MM.1S (cell line): ENCODE measurements at regions not wholly inside any gene's neighbourhood (a gene's known extent, or its start where the extent isn't known, plus 50 kb on each side); places are given as distances from the start of the nearest gene placed in this dataset.

Experiments
- DNase-seq: peaks from one replicate; pipeline ENCODE4 v3.0.0-alpha.2; 2015
- H2AFZ ChIP-seq: fragments of 300-600 bp; sonication (generic); 2 replicates; pipeline ENCODE4 v1.6.0; 2016; ENCODE audit warnings: antibody characterized with exemption, low read length
- H3F3A ChIP-seq: fragments of 300-600 bp; sonication (generic); 2 replicates; pipeline ENCODE4 v1.6.1; 2016; ENCODE audit warnings: mild to moderate bottlenecking, antibody characterized with exemption, low read length, moderate library complexity, mixed read lengths; ENCODE audit not compliant: insufficient read depth
- H3K27ac ChIP-seq: fragments of 300-600 bp; sonication (generic); 2 replicates; pipeline ENCODE4 v1.5.1; 2016; ENCODE audit warnings: mild to moderate bottlenecking, low read length
- H3K27me3 ChIP-seq: fragments of 300-600 bp; sonication (generic); replicated peaks from 2 replicates; pipeline ENCODE4 v1.6.0; 2016; ENCODE audit warnings: low read length; ENCODE audit not compliant: insufficient read depth
- H3K36me3 ChIP-seq: fragments of 300-600 bp; sonication (generic); replicated peaks from 2 replicates; pipeline ENCODE4 v1.6.1; 2016; ENCODE audit warnings: mild to moderate bottlenecking, low read length, mixed read lengths; ENCODE audit not compliant: insufficient read depth
- H3K4me1 ChIP-seq: fragments of 300-600 bp; sonication (generic); 2 replicates; pipeline ENCODE4 v1.6.1; 2016; ENCODE audit warnings: low read length, mixed read lengths
- H3K4me2 ChIP-seq: fragments of 300-600 bp; sonication (generic); 2 replicates; pipeline ENCODE4 v1.6.0; 2016; ENCODE audit warnings: low read depth, low read length
- H3K4me3 ChIP-seq: fragments of 300-600 bp; sonication (generic); 2 replicates; pipeline ENCODE4 v1.5.1; 2016; ENCODE audit warnings: low read length, mixed read lengths
- H3K79me2 ChIP-seq: fragments of 300-600 bp; sonication (generic); 2 replicates; pipeline ENCODE4 v1.6.1; 2016; ENCODE audit warnings: mixed run types, low read length, mixed read lengths
- H3K9ac ChIP-seq: fragments of 300-600 bp; sonication (generic); 2 replicates; pipeline ENCODE4 v1.6.1; 2016; ENCODE audit warnings: low read length, mixed read lengths
- H3K9me2 ChIP-seq: fragments of 300-600 bp; sonication (generic); replicated peaks from 2 replicates; pipeline ENCODE4 v1.6.1; 2016; ENCODE audit warnings: mild to moderate bottlenecking, low read length, mixed read lengths; ENCODE audit not compliant: insufficient read depth
- H3K9me3 ChIP-seq: fragments of 300-600 bp; sonication (generic); replicated peaks from 2 replicates; pipeline ENCODE4 v1.6.1; 2016; ENCODE audit warnings: mild to moderate bottlenecking, low read length, mixed read lengths; ENCODE audit not compliant: insufficient read depth
- H4K20me1 ChIP-seq: fragments of 300-600 bp; sonication (generic); 2 replicates; pipeline ENCODE4 v1.6.1; 2016; ENCODE audit warnings: mild to moderate bottlenecking, low read length, moderate library complexity, mixed read lengths; ENCODE audit not compliant: insufficient read depth
- CTCF ChIP-seq: fragments of 300-600 bp; sonication (generic); IDR thresholded peaks from 2 replicates; pipeline ENCODE4 v1.5.1; 2016; ENCODE audit warnings: antibody characterized with exemption, low read length, mixed read lengths
- EZH2 ChIP-seq: fragments of 300-600 bp; sonication (generic); optimal IDR thresholded peaks from 2 replicates; pipeline ENCODE3; 2017; ENCODE audit warnings: low read depth, mild to moderate bottlenecking, antibody characterized with exemption, low read length, mixed read lengths
- EZH2phosphoT487 ChIP-seq: fragments of 300-600 bp; sonication (generic); IDR thresholded peaks from 2 replicates; pipeline ENCODE4 v1.6.1; 2018; ENCODE audit warnings: antibody characterized with exemption, low read length

- Histone ChIP-seq H3K4me1 (no peaks in the 10 kb centered on the region), H3K36me3 (no peaks in the 10 kb centered on the region), H3K4me3 (no peak overlapping the region), H3F3A (no peaks in the 10 kb centered on the region), H3K9me3 (no peaks in the 10 kb centered on the region), H3K9me2 (no peaks in the 10 kb centered on the region), H3K9ac (no peak overlapping the region), H3K27ac (no peak overlapping the region), H3K79me2 (no peaks in the 10 kb centered on the region), H3K4me2 (no peak overlapping the region), H4K20me1 (no peaks in the 10 kb centered on the region), H3K27me3 (no peaks in the 10 kb centered on the region), H2AFZ (no peak overlapping the region)
- no peak for TF ChIP-seq CTCF
- no peak for TF ChIP-seq EZH2
- no peak for TF ChIP-seq EZH2phosphoT487
- no peak for DNase-seq
These were observed 247.6 kb upstream of the MIR17HG start for GRCh38 chr13:91099877-91100276.

- no peaks in the 10 kb centered on the region for H3F3A ChIP-seq
- no peak for TF ChIP-seq CTCF
- TF ChIP-seq EZH2: no peak
- TF ChIP-seq EZH2phosphoT487: no peak
- no peaks in the 10 kb centered on the region for H3K36me3 ChIP-seq
- H3K4me2 ChIP-seq: no peak overlapping the region
- no peaks in the 10 kb centered on the region for H4K20me1 ChIP-seq
- H3K79me2 ChIP-seq: no peaks in the 10 kb centered on the region
- H3K4me1 ChIP-seq: no peaks in the 10 kb centered on the region
- no peaks in the 10 kb centered on the region for H3K9me2 ChIP-seq
- no peak overlapping the region for H3K27ac ChIP-seq
- no peak for DNase-seq
- no peaks in the 10 kb centered on the region for H3K9me3 ChIP-seq
- H3K4me3 ChIP-seq: no peak overlapping the region
- H3K9ac ChIP-seq: no peak overlapping the region
- no peaks in the 10 kb centered on the region for H3K27me3 ChIP-seq
- no peak overlapping the region for H2AFZ ChIP-seq
These were observed 246.5 kb upstream of the MIR17HG start for GRCh38 chr13:91100944-91101343.

GRCh38 chr13:91101381-91101780 lies 246.1 kb upstream of the MIR17HG start:
- Histone ChIP-seq H3K27ac (no peak overlapping the region), H3K27me3 (no peaks in the 10 kb centered on the region), H3K79me2 (no peaks in the 10 kb centered on the region), H2AFZ (no peak overlapping the region), H3F3A (no peaks in the 10 kb centered on the region), H3K4me2 (no peak overlapping the region), H3K4me3 (no peak overlapping the region), H3K9me2 (no peaks in the 10 kb centered on the region), H4K20me1 (no peaks in the 10 kb centered on the region), H3K36me3 (no peaks in the 10 kb centered on the region), H3K9ac (no peak overlapping the region), H3K4me1 (no peaks in the 10 kb centered on the region), H3K9me3 (no peaks in the 10 kb centered on the region)
- TF ChIP-seq EZH2phosphoT487 (no peak), EZH2 (no peak), CTCF (no peak)
- DNase-seq: no peak
